GM18505 (cell line): ENCODE measurements at regions not wholly inside any gene's neighbourhood (a gene's known extent, or its start where the extent isn't known, plus 50 kb on each side); places are given as distances from the start of the nearest gene placed in this dataset.
"Not testable (repeated sequence)": the region's sequence is repeated elsewhere in the genome, so short reads cannot be mapped to it uniquely, and the experiment has no call there.

Source experiments
- ATAC-seq: cut with Tn5 transposase; IDR thresholded peaks from one replicate; pipeline ENCODE4 v1.9.1; 2021; ENCODE audit not compliant: unreplicated experiment
- POLR2A ChIP-seq: IDR thresholded peaks from 4 replicates; pipeline ENCODE4 v1.6.1; 2011; ENCODE audit warnings: borderline replicate concordance; ENCODE audit not compliant: insufficient read depth, insufficient read length; ENCODE audit errors: extremely low read depth

DNA sequence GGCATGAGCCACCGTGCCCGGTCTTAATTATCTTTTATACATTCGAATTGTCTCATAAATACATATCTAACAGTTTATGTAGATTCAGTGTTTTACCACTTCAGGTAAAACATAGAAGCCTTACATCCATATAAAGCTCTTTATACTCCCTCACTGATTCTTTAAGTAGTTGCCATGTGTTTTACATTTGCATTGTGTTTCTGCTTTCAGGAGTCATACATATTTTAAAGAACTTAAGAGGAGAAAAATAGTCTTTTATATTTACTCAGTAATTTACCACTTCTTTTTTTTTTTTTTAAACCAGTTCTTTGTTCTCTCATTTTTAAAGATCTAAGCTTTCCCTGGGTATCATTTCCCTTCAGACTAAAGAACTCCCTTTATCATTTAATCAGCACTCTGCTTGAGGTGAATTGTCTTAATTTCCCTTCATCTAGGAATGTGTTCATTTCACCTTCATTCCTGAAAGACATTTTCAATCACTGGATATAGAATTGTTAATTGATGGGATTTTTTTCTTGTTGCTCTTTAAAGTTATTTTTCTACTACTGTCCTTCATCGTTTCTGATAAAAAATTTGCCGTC, 127.1 kb upstream of the XIST start:
- no peak for ATAC-seq

GRCh38 chrX:73977542-73978169, 125.1 kb upstream of the XIST start:
- TF ChIP-seq POLR2A: no peak
- ATAC-seq: peak; percentile 80

More for the DNA sequence above, 127.1 kb upstream of the XIST start:
- no peak for TF ChIP-seq POLR2A

DNA sequence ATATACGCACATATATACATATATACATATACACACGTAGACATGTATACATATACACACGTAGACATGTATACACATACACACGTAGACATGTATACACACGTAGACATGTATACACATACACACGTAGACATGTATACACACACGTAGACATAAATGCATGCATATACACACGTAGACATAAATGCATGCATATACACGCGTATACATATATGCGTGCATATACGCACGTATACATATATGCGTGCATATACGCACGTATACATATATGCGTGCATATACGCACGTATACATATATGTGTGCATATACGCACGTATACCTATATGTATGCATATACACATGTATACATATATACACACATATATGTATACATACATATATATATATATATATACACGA, 114.9 kb upstream of the XIST start:
- not testable (repeated sequence) for ATAC-seq

GRCh38 chrX:73965833-73966232, 113.3 kb upstream of the XIST start:
- ATAC-seq: no peak
- no peak for TF ChIP-seq POLR2A

- TF ChIP-seq POLR2A: no peak
- no peak for ATAC-seq
These were observed 112.1 kb upstream of the XIST start for GRCh38 chrX:73964579-73964978.

GRCh38 chrX:73963682-73964081, 111.2 kb upstream of the XIST start:
- no peak for TF ChIP-seq POLR2A
- no peak for ATAC-seq

GRCh38 chrX:73962948-73963347, 110.4 kb upstream of the XIST start:
- ATAC-seq: no peak
- TF ChIP-seq POLR2A: no peak

- ATAC-seq: not testable (repeated sequence)
These were observed 109.4 kb upstream of the XIST start for GRCh38 chrX:73961867-73962266.

DNA sequence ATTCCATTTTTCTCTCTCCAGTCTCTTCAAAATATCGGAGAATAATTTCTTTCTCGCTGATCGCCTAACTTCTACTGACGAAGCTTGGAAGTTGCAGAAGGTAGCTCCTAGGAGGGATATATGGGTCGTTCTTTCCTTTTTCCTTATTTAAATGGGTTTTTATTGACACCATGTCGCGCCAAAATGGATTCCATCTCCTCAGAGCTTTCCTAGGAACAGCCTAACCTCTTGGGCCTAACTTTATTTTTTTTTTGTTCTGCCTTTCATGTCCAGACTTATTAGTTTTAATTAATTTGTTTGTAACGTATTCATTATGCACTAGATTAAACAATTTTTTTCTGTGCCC, 92.0 kb upstream of the XIST start:
- ATAC-seq: peak; percentile 2
- no peak for TF ChIP-seq POLR2A

GRCh38 chrX:73943693-73944562, 91.4 kb upstream of the XIST start:
- peak; percentile 99 for ATAC-seq
- TF ChIP-seq POLR2A: peak; percentile 94

DNA sequence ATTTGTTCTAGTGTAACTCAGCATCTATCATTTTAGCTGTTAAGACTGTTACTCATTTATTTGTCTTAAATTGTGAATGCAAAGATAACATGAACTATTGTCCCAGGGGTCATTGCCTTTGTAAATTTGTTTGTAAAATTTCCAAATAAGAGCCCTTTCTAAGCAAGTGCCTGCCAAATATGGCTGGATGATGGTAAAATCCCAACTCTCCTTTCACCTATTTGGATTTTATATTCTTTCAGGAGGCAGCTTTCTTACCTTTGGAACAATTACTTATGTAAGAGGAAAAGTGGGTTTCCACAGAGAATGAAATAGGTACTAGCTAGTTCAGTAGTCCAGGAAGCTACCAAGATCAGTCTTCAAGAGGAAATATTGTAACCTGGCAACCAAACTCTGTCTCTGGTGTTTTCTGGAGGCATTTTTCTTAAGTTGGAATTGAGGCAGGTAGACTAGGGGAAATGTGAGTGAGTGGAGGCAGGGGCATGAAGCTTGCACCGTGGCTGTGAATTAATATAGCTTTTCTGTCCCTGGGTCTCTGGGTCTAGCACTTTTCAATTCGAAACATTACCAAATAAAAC, 88.5 kb upstream of the XIST start:
- no peak for ATAC-seq
- TF ChIP-seq POLR2A: no peak

- ATAC-seq: not testable (repeated sequence)
These were observed 85.3 kb upstream of the XIST start for GRCh38 chrX:73937843-73938242.

- no peak for ATAC-seq
- no peak for TF ChIP-seq POLR2A
These were observed 80.0 kb upstream of the XIST start for GRCh38 chrX:73932522-73932921.

DNA sequence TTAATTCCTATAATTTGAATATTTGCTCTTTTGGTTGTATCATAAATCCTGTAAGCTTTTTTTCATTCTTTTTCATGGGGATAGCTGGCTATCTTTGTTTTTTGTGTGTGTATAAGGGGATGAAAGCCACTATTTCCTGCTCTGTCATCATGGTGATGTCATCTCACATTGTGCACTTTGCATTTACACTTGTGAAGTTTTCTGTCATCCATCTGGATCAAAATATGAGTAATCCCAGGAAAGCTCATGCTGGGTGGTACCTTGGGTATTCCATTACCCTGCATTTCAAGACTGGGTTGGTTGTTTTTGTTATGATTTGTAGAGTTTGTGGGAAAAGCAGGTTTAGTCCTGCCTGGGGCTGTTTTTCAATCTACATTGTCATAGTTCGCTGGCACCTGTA, 77.8 kb upstream of the XIST start:
- no peak for TF ChIP-seq POLR2A
- ATAC-seq: no peak
